ENCODE measurements at regions not wholly inside any gene's neighbourhood (a gene's known extent, or its start where the extent isn't known, plus 50 kb on each side); places are given as distances from the start of the nearest gene placed in this dataset.
"Not testable (repeated sequence)": the region's sequence is repeated elsewhere in the genome, so short reads cannot be mapped to it uniquely, and the experiment has no call there.

DNA sequence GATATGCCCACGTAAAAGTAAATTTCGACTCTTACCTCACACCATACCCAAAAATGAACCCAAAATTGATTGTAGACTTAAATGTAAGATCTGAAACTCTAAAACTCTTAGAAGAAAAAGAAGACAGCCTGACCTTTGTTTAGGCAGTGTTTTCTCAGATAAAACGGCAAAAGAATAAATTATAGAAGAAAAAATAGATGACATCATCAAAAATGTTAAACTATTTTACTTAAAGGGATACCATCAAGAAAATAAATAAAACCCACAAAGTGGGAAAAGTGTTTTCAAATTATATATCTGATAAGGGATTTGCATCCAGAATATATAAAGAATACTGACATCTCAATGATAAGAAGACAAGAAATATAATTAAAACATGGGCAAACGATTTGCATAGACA is 862.7 kb downstream of the DTWD2 start:
- Histone ChIP-seq H3K36me3 (no peaks in the 10 kb centered on the region), H3K4me1 (no peaks in the 10 kb centered on the region), H3K9me3 (no peaks in the 10 kb centered on the region), H3K27ac (no peak overlapping the region), H3K27me3 (no peaks in the 10 kb centered on the region), H3K4me3 (no peak overlapping the region)
- 82 to 84% methylated on average over 4 of the region's 4 CpGs for WGBS, 2 donors (ENCODE audit: low coverage in 1 of 2)
- no peak for TF ChIP-seq POLR2AphosphoS5 (IDR thresholded peaks at IDR 0.05)
- no peak for TF ChIP-seq POLR2A (IDR thresholded peaks at IDR 0.05)
- no peak for TF ChIP-seq EP300 (IDR thresholded peaks at IDR 0.05)
- no peak for TF ChIP-seq CTCF (IDR thresholded peaks at IDR 0.05)
- ATAC-seq = no peak

DNA sequence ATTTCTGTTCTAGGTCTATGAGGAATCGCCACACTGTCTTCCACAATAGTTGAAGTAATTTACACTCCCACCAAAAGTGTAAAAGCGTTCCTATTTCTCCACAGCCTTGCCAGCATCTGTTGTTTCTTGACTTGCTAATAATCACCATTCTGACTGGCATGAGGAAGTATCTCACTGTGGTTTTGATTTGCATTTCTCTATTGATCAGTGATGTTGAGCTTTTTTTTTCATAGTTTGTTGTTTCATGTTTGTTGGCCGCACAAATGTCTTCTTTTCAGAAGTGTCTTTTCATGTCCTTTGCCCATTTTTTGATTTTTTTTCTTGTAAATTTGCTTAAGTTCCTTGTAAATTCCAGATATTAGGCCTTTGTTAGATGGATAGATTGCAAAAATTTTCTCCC is 867.1 kb downstream of the DTWD2 start:
- no peak for TF ChIP-seq EP300 (IDR thresholded peaks at IDR 0.05)
- no peak for TF ChIP-seq POLR2AphosphoS5 (IDR thresholded peaks at IDR 0.05)
- TF ChIP-seq CTCF (IDR thresholded peaks at IDR 0.05) = no peak
- TF ChIP-seq POLR2A (IDR thresholded peaks at IDR 0.05) = no peak
- Histone ChIP-seq H3K27ac (no peak overlapping the region), H3K4me3 (no peak overlapping the region), H3K36me3 (no peaks in the 10 kb centered on the region), H3K4me1 (no peaks in the 10 kb centered on the region), H3K9me3 (no peaks in the 10 kb centered on the region), H3K27me3 (no peaks in the 10 kb centered on the region)
- ATAC-seq = no peak
- WGBS, 2 donors (ENCODE audit: low coverage in 1 of 2) = 92 to 97% methylated on average over 3 of the region's 3 CpGs

GRCh38 chr5:118115791-118116190 is 872.6 kb downstream of the DTWD2 start:
- Histone ChIP-seq H3K4me3 (no peak overlapping the region), H3K9me3 (no peaks in the 10 kb centered on the region), H3K4me1 (no peaks in the 10 kb centered on the region), H3K27ac (no peak overlapping the region), H3K36me3 (no peaks in the 10 kb centered on the region), H3K27me3 (no peaks in the 10 kb centered on the region)
- WGBS, 2 donors (ENCODE audit: low coverage in 1 of 2) = 70 to 74% methylated on average over 4 of the region's 4 CpGs
- no peak for TF ChIP-seq POLR2AphosphoS5 (IDR thresholded peaks at IDR 0.05)
- TF ChIP-seq POLR2A (IDR thresholded peaks at IDR 0.05) = no peak
- no peak for TF ChIP-seq EP300 (IDR thresholded peaks at IDR 0.05)
- no peak for TF ChIP-seq CTCF (IDR thresholded peaks at IDR 0.05)
- no peak for ATAC-seq

DNA sequence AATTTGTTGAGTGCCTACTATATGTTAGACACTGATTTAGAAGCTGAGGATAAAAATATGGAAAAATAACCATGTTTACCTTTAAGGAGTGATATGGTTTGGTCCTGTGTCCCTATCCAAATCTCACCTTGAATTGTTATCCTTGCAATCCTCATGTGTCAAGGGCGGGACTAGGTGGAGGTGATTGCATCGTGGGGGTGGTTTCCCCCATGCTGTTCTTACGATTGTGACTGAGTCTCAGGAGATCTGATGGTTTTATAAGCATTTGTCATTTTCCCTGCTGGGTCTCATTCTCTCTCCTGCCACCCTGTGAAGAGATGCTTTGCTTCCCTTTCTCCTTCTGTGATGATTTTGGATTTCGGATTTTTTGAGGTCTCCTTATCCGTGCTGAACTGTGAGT is 876.4 kb downstream of the DTWD2 start:
- ATAC-seq = no peak
- Histone ChIP-seq H3K4me1 (no peaks in the 10 kb centered on the region), H3K27ac (no peak overlapping the region), H3K9me3 (no peaks in the 10 kb centered on the region), H3K36me3 (no peaks in the 10 kb centered on the region), H3K4me3 (no peak overlapping the region), H3K27me3 (no peaks in the 10 kb centered on the region)
- 73 to 84% methylated on average over 5 of the region's 5 CpGs for WGBS, 2 donors (ENCODE audit: low coverage in 1 of 2)
- TF ChIP-seq POLR2A (IDR thresholded peaks at IDR 0.05) (no peak), CTCF (IDR thresholded peaks at IDR 0.05) (no peak), EP300 (IDR thresholded peaks at IDR 0.05) (no peak), POLR2AphosphoS5 (IDR thresholded peaks at IDR 0.05) (no peak)

DNA sequence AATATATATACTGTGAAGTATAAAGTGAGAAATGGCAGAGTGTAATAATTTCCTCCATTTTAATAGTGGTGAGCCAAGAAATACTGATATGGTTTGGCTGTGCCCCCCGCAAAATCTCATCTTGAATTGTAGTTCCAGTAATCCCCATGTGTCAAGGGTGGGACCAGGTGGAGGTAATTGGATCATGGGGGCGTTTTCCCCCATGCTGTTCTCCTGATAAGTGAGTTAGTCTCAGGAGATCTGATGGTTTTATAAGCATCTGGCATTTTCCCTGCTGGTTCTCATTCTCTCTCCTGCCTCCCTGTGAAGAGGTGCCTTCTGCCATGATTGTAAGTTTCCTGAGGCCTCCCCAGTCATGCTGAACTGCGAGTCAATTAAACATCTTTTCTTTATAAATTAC is 881.1 kb downstream of the DTWD2 start:
- H3K4me1 ChIP-seq, H3K36me3 ChIP-seq, H3K27ac ChIP-seq, H3K9me3 ChIP-seq, H3K27me3 ChIP-seq, ATAC-seq, H3K4me3 ChIP-seq: not testable (repeated sequence)
- WGBS, 2 donors (ENCODE audit: low coverage in 1 of 2) = 83 to 86% methylated on average over 3 of the region's 3 CpGs

- Histone ChIP-seq H3K4me3 (no peak overlapping the region), H3K27me3 (no peaks in the 10 kb centered on the region), H3K4me1 (no peaks in the 10 kb centered on the region), H3K9me3 (no peaks in the 10 kb centered on the region), H3K27ac (no peak overlapping the region), H3K36me3 (no peaks in the 10 kb centered on the region)
- 92 to 100% methylated on average over 1 of the region's 1 CpG for WGBS, 2 donors (ENCODE audit: low coverage in 1 of 2)
- TF ChIP-seq CTCF (IDR thresholded peaks at IDR 0.05) (no peak), POLR2AphosphoS5 (IDR thresholded peaks at IDR 0.05) (no peak), EP300 (IDR thresholded peaks at IDR 0.05) (no peak), POLR2A (IDR thresholded peaks at IDR 0.05) (no peak)
- ATAC-seq = no peak
Observed at GRCh38 chr5:118098716-118099115, 889.6 kb downstream of the DTWD2 start.
